Ovary (tissue), 7 donors: ENCODE measurements at regions not wholly inside any gene's neighbourhood (a gene's known extent, or its start where the extent isn't known, plus 50 kb on each side); places are given as distances from the start of the nearest gene placed in this dataset.
"Not testable (repeated sequence)": the region's sequence is repeated elsewhere in the genome, so short reads cannot be mapped to it uniquely, and the experiment has no call there.

ENCODE experiments used
- DNase-seq, 5 donors: peaks; one replicate each; pipeline ENCODE4 v3.0.0-alpha.2; 2019 to 2020
- H3K27ac ChIP-seq, 2 donors: fragments of 200-600 bp; one replicate each; pipeline versions ENCODE4 v1.5.1 to v1.8.0; 2019 to 2022
- H3K27me3 ChIP-seq: fragments of 200-600 bp; one replicate; pipeline ENCODE4 v1.8.0; 2022
- H3K36me3 ChIP-seq: fragments of 200-600 bp; sonication (generic); one replicate; pipeline ENCODE4 v1.5.1; 2019
- H3K4me1 ChIP-seq: one replicate; pipeline ENCODE4 v1.8.1; 2013; ENCODE audit warnings: mild to moderate bottlenecking, moderate library complexity; ENCODE audit not compliant: insufficient read depth
- H3K4me3 ChIP-seq: fragments of 200-600 bp; sonication (generic); one replicate; pipeline ENCODE4 v1.5.1; 2017
- H3K9me3 ChIP-seq, 2 donors: fragments of 200-600 bp in 1 of 2; sonication (generic) in 1 of 2; one replicate each; pipeline versions ENCODE4 v1.5.1 to v1.8.1; 2013 to 2019; ENCODE audit warnings: mild to moderate bottlenecking in 1 of 2, moderate library complexity in 1 of 2
- CTCF ChIP-seq, 3 donors: fragments of 450-650 bp in 2 of 3; fragments of 200-600 bp in 1 of 3; IDR thresholded peaks; one replicate each; pipeline versions ENCODE4 v1.5.1 to v1.8.0; 2016 to 2022; ENCODE audit warnings: antibody characterized with exemption in 3 of 3, mild to moderate bottlenecking in 1 of 3
- EP300 ChIP-seq: sonication (generic); formaldehyde crosslinking; IDR thresholded peaks from one replicate; pipeline ENCODE4 v1.6.1; 2017; ENCODE audit warnings: antibody characterized with exemption
- POLR2A ChIP-seq: fragments of 450-650 bp; IDR thresholded peaks from one replicate; pipeline ENCODE4 v1.6.1; 2017; ENCODE audit warnings: antibody characterized with exemption, mild to moderate bottlenecking, moderate library complexity
- WGBS, 3 donors: extraction: QIAGEN DNeasy Blood & Tissue Kit in 1 of 3; methylation state at CpG; one replicate each; pipeline versions ENCODE4 v1.1.5 to v1.1.7; 2013 to 2017; 5-methylcytosine and 5-hydroxymethylcytosine counted together
- intact Hi-C, 4 donors: fragments of 100-400 bp; cut with DNase I; formaldehyde crosslinking; loops; one replicate each; pipeline versions ENCODE4 v1.11.0 to v1.15.1; 2022 to 2023
- donor health status: DM: no; HTN: no; CAD: no; lungs with moderate emphysema.
- donor health status: DM: no; HTN: no; CAD: no.
- donor health status: Bipolar disorder and iron deficiency.
- donor health status: DM: no; HTN: no; CAD: no.
- donor health status: DM: yes; HTN: yes; CAD: no.

DNA sequence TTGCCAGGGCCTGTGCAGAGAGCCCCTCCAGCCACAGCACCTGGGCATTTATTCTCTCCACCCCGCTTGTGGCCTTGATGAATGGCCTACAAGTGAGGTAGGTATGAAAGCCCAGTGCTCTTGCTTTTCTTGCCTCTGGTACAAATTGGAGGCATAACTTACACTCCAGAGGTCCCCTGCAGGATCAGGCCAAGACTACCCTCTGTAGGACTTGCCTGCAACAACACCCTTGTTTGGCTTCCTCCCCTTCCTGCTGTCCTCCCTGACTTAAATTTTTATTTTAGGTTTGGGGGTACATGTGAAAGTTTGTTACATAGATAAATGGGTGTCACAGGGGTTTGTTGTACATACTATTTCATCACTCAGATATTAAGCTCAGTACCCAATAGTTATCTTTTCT lies 95.7 kb downstream of the CDC42EP3 start:
- no peaks in the 10 kb centered on the region for H3K36me3 ChIP-seq
- WGBS, 3 donors, result 98 to 100% (median 100%) methylated on average over 1 of the region's 1 CpG
- no peak overlapping the region for H3K4me3 ChIP-seq
- intact Hi-C loops, result no loop called here
- H3K27me3 ChIP-seq, result no peaks in the 10 kb centered on the region
- no peaks in the 10 kb centered on the region for H3K4me1 ChIP-seq
- H3K27ac ChIP-seq, result no peak overlapping the region
- TF ChIP-seq POLR2A, result no peak
- TF ChIP-seq EP300, result no peak
- no peak for TF ChIP-seq CTCF (IDR thresholded peaks at IDR 0.05)
- no peaks in the 10 kb centered on the region for H3K9me3 ChIP-seq
- DNase-seq, result no peak

- H3K27ac ChIP-seq, H3K36me3 ChIP-seq, H3K4me1 ChIP-seq, H3K9me3 ChIP-seq, H3K4me3 ChIP-seq, intact Hi-C loops, DNase-seq, H3K27me3 ChIP-seq: not testable (repeated sequence)
- 85 to 91% (median 86%) methylated on average over 2 of the region's 2 CpGs for WGBS, 3 donors
Observed at GRCh38 chr2:37576194-37576593, 95.2 kb downstream of the CDC42EP3 start.

GRCh38 chr2:37576831-37577230 lies 94.6 kb downstream of the CDC42EP3 start:
- Histone ChIP-seq H3K4me1 (no peaks in the 10 kb centered on the region), H3K9me3 (no peaks in the 10 kb centered on the region), H3K36me3 (no peaks in the 10 kb centered on the region), H3K27ac (no peak overlapping the region), H3K27me3 (no peaks in the 10 kb centered on the region), H3K4me3 (no peak overlapping the region)
- no peak for DNase-seq
- intact Hi-C loops, result no loop called here
- TF ChIP-seq POLR2A, result no peak
- TF ChIP-seq CTCF (IDR thresholded peaks at IDR 0.05), result no peak
- no peak for TF ChIP-seq EP300
- WGBS, 3 donors, result 90 to 96% (median 92%) methylated on average over 2 of the region's 2 CpGs

GRCh38 chr2:37579192-37579713 lies 92.2 kb downstream of the CDC42EP3 start:
- Histone ChIP-seq H3K27ac (no peak overlapping the region), H3K27me3 (no peaks in the 10 kb centered on the region), H3K36me3 (no peaks in the 10 kb centered on the region), H3K4me3 (no peak overlapping the region), H3K4me1 (peaks cover 4% of the 10 kb centered on the region), H3K9me3 (no peaks in the 10 kb centered on the region)
- 94 to 96% (median 95%) methylated on average over 3 of the region's 3 CpGs for WGBS, 3 donors
- intact Hi-C loops, result no loop called here
- DNase-seq, result no peak
- TF ChIP-seq CTCF (IDR thresholded peaks at IDR 0.05), result no peak

DNA sequence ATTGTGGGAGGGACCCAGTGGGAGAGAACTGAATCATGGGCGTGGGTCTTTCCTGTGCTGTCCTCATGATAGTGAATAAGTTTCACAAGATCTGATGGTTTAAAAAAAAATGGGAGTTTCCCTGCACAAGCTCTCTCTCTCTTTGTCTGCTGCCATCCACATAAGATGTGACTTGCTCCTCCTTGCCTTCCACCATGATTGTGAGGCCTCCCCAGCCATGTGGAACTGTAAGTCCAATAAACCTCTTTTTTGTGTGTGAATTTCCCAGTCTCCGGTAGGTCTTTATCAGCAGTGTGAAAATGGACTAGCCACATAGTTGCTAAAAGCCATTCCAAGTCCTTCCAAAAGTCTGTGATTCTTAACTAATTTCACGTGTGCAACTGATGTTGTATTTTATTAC lies 91.5 kb downstream of the CDC42EP3 start:
- H3K4me3 ChIP-seq, H3K4me1 ChIP-seq, DNase-seq, H3K9me3 ChIP-seq, H3K27me3 ChIP-seq, H3K27ac ChIP-seq, intact Hi-C loops, H3K36me3 ChIP-seq: not testable (repeated sequence)
- WGBS, 3 donors, result 94 to 99% (median 98%) methylated on average over 3 of the region's 3 CpGs

- H3K36me3 ChIP-seq, result no peaks in the 10 kb centered on the region
- H3K27me3 ChIP-seq, result no peaks in the 10 kb centered on the region
- 90 to 95% (median 93%) methylated on average over 5 of the region's 5 CpGs for WGBS, 3 donors
- no peak for DNase-seq
- no peak for TF ChIP-seq EP300
- TF ChIP-seq POLR2A, result no peak
- TF ChIP-seq CTCF (IDR thresholded peaks at IDR 0.05), result no peak
- no peaks in the 10 kb centered on the region for H3K9me3 ChIP-seq
- H3K4me1 ChIP-seq, result peaks cover 16% of the 10 kb centered on the region
- H3K4me3 ChIP-seq, result no peak overlapping the region
- intact Hi-C loops, result no loop called here
- no peak overlapping the region for H3K27ac ChIP-seq
Observed at GRCh38 chr2:37581433-37581832, 90.0 kb downstream of the CDC42EP3 start.
